ENCODE measurements at regions not wholly inside any gene's neighbourhood (a gene's known extent, or its start where the extent isn't known, plus 50 kb on each side); places are given as distances from the start of the nearest gene placed in this dataset.

DNA sequence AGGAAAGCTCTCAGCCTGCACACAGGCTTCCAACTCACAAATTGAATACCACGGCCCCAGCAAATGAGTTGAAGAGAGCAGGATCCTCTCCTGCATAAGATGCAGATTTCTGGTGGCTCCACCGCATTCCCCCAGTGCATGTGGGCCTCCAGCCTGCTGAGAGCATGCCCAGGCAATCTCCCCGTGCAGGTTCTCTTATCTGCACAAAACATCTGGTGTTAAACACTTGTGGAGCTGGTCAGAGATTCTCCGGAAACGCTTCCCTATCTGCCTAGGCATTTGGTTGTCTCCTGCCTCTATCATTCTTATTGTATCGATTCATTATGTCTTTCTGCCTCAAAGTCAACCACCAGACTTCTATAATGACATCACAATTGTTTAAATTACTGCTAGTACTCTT lies 1349.0 kb upstream of the B3GALT2 start:
- H3K9me3 ChIP-seq, result no peaks in the 10 kb centered on the region
- DNase-seq (no peak), ATAC-seq (no peak)
- H3K27me3 ChIP-seq (ENCODE audit: low read depth), result no peaks in the 10 kb centered on the region
- intact Hi-C loops (cut with DNase I), result no loop called here
- H3K4me1 ChIP-seq, result no peaks in the 10 kb centered on the region
- H3K4me3 ChIP-seq, result no peak overlapping the region
- no peaks in the 10 kb centered on the region for H3K36me3 ChIP-seq
- H3K27ac ChIP-seq, result no peak overlapping the region
- TF ChIP-seq, protein P1, sequence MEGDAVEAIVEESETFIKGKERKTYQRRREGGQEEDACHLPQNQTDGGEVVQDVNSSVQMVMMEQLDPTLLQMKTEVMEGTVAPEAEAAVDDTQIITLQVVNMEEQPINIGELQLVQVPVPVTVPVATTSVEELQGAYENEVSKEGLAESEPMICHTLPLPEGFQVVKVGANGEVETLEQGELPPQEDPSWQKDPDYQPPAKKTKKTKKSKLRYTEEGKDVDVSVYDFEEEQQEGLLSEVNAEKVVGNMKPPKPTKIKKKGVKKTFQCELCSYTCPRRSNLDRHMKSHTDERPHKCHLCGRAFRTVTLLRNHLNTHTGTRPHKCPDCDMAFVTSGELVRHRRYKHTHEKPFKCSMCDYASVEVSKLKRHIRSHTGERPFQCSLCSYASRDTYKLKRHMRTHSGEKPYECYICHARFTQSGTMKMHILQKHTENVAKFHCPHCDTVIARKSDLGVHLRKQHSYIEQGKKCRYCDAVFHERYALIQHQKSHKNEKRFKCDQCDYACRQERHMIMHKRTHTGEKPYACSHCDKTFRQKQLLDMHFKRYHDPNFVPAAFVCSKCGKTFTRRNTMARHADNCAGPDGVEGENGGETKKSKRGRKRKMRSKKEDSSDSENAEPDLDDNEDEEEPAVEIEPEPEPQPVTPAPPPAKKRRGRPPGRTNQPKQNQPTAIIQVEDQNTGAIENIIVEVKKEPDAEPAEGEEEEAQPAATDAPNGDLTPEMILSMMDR (IDR thresholded peaks at IDR 0.05), result no peak

DNA sequence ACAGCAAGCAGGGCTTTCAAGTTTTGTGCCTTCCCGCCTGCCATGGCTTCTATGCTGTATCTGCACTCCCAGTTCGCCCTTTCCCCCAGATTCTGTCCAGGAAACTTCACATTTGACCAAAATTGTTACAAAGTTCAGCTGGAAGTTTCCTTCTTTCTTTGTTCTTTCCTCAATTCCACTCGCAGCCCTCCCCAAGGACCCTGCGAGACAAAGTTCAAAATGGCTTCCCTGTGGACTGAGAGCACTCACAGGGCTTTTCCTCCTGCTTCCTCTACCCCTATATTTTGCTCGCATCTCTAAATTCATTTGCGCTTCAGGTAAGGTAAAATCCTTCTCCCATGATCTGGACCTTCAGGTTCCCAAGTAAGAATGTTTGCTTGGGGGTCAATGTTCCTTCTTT lies 1348.4 kb upstream of the B3GALT2 start:
- no peak overlapping the region for H3K27ac ChIP-seq
- no peaks in the 10 kb centered on the region for H3K36me3 ChIP-seq
- no peaks in the 10 kb centered on the region for H3K27me3 ChIP-seq (ENCODE audit: low read depth)
- intact Hi-C loops (cut with DNase I), result no loop called here
- no peak for DNase-seq
- H3K4me1 ChIP-seq, result no peaks in the 10 kb centered on the region
- TF ChIP-seq, protein P1 (IDR thresholded peaks at IDR 0.05), result no peak
- no peak for ATAC-seq
- no peak overlapping the region for H3K4me3 ChIP-seq
- H3K9me3 ChIP-seq, result no peaks in the 10 kb centered on the region

DNA sequence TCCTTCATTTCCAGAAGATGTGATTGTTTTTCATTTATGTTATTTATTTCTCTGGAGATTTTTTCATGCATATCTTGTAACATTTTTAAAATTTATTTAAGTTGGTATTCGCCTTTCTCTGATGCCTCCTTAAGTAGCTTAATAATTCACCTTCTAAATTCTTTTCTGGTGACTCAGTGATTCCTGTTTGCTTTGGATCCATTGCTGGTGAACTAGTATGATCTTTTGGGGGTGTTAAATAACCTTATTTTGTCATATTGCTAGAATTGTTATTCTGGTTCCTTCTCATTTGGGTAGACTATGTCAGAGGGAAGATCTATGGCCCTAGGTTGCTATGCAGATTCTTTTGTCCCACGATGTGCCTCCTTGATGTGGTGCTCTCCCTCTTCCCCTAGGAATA lies 1347.2 kb upstream of the B3GALT2 start:
- intact Hi-C loops (cut with DNase I), result no loop called here
- TF ChIP-seq, protein P1 (IDR thresholded peaks at IDR 0.05), result no peak
- ATAC-seq, result no peak

DNA sequence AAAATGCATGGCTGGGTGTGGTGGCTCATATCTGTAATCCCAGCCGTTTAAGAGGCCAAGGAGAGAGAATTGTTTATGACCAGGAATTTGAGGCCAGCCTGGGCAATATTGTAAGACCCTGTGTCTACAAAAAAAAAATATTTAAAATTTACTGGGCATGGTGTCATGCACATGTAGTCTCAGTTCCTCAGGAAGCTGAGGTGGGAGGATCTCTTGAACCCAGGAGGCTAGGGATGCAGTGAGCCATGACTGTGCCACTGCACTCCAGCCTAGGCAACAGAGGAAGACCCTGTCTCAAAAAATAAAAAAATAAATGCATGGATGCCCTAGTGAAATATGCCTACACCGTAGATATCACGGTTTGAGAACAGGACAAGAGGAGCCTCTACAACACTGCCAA lies 1331.2 kb upstream of the B3GALT2 start:
- Histone ChIP-seq H3K4me1 (no peaks in the 10 kb centered on the region), H3K27ac (no peak overlapping the region), H3K36me3 (no peaks in the 10 kb centered on the region), H3K4me3 (no peak overlapping the region), H3K27me3 (ENCODE audit: low read depth) (no peaks in the 10 kb centered on the region), H3K9me3 (no peaks in the 10 kb centered on the region)
- intact Hi-C loops (cut with DNase I), result no loop called here
- no peak for DNase-seq
- TF ChIP-seq, protein P1 (IDR thresholded peaks at IDR 0.05), result no peak
- ATAC-seq, result no peak

More for the DNA sequence above, 1347.2 kb upstream of the B3GALT2 start:
- no peaks in the 10 kb centered on the region for H3K4me1 ChIP-seq
- H3K36me3 ChIP-seq, result no peaks in the 10 kb centered on the region
- no peak overlapping the region for H3K4me3 ChIP-seq
- H3K27ac ChIP-seq, result no peak overlapping the region
- no peaks in the 10 kb centered on the region for H3K27me3 ChIP-seq (ENCODE audit: low read depth)
- DNase-seq, result no peak
- no peaks in the 10 kb centered on the region for H3K9me3 ChIP-seq

DNA sequence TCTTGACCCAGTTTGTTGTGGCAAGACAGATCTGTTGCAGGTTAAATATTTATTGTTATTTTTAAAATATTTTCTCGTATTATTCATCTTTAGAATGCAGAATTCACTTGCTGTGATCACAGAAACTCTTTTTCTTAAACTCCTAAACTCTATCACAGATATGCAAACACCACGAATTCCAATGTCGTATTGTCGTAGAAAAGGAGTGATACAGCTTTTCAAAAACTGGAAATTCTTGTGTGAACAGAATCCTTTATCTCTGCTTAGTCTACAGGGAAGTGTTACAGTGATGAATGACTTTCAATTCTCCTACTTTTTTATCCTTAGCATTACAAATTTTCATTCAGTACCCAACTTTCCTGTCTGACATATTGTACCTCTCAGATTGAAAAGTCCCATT lies 1329.5 kb upstream of the B3GALT2 start:
- DNase-seq (no peak), ATAC-seq (no peak)
- Histone ChIP-seq H3K36me3 (no peaks in the 10 kb centered on the region), H3K4me1 (no peaks in the 10 kb centered on the region), H3K27me3 (ENCODE audit: low read depth) (no peaks in the 10 kb centered on the region), H3K27ac (no peak overlapping the region), H3K9me3 (no peaks in the 10 kb centered on the region), H3K4me3 (no peak overlapping the region)
- TF ChIP-seq, protein P1 (IDR thresholded peaks at IDR 0.05), result no peak
- intact Hi-C loops (cut with DNase I), result no loop called here

DNA sequence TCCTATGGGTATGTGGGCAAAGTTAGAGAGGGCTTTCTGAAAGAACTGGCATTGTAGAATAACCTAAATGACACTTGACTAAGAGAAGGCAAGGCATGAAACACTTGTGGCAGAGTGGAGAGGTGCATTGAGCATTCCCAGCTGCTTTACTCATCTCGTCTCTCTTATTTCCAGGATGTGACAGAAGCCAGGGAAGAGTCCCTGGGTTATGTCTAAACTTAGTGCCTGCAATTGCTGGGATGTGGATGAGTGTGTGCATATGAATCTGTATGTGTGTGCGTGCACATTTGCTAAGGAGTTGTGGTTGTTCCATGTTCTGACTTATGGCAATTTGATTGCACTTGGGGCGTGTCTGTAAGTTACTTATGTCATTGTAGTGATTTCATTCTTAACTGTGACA lies 1326.5 kb upstream of the B3GALT2 start:
- DNase-seq, result no peak

More for the DNA sequence above, 1326.5 kb upstream of the B3GALT2 start:
- no peak for ATAC-seq
- H3K27ac ChIP-seq, result no peak overlapping the region
- H3K4me3 ChIP-seq, result no peak overlapping the region
- no peaks in the 10 kb centered on the region for H3K27me3 ChIP-seq (ENCODE audit: low read depth)
- H3K36me3 ChIP-seq, result no peaks in the 10 kb centered on the region
- TF ChIP-seq, protein P1 (IDR thresholded peaks at IDR 0.05), result no peak
- no peaks in the 10 kb centered on the region for H3K4me1 ChIP-seq
- intact Hi-C loops (cut with DNase I), result no loop called here
- no peaks in the 10 kb centered on the region for H3K9me3 ChIP-seq
